ENCODE measurements at regions not wholly inside any gene's neighbourhood (a gene's known extent, or its start where the extent isn't known, plus 50 kb on each side); places are given as distances from the start of the nearest gene placed in this dataset.
"Not testable (repeated sequence)": the region's sequence is repeated elsewhere in the genome, so short reads cannot be mapped to it uniquely, and the experiment has no call there.

GRCh38 chr6:27804851-27805250 is 107.3 kb downstream of the OR2B2 start:
- no peak for DNase-seq

GRCh38 chr6:27800731-27801373 is 111.3 kb downstream of the OR2B2 start:
- DNase-seq = no peak

GRCh38 chr6:27797960-27798359 is 114.2 kb downstream of the OR2B2 start:
- no peak for DNase-seq

- not testable (repeated sequence) for DNase-seq
Measured at GRCh38 chr6:27796736-27797481, 115.3 kb downstream of the OR2B2 start.

- peak; percentile 77 for DNase-seq
Measured at GRCh38 chr6:27795697-27796494, 116.3 kb downstream of the OR2B2 start.

GRCh38 chr6:27791182-27791943 is 120.8 kb downstream of the OR2B2 start:
- DNase-seq = peak; percentile 62

- DNase-seq = not testable (repeated sequence)
Measured at GRCh38 chr6:27788376-27788775, 123.8 kb downstream of the OR2B2 start.

- no peak for DNase-seq
Measured at GRCh38 chr6:27786048-27786447, 126.1 kb downstream of the OR2B2 start.

GRCh38 chr6:27785294-27785693 is 126.9 kb downstream of the OR2B2 start:
- no peak for DNase-seq

GRCh38 chr6:27782748-27783147 is 129.4 kb downstream of the OR2B2 start:
- no peak for DNase-seq

GRCh38 chr6:27778625-27779417 is 133.4 kb downstream of the OR2B2 start:
- no peak for DNase-seq

- DNase-seq = no peak
Measured at GRCh38 chr6:27777614-27778355, 134.4 kb downstream of the OR2B2 start.

- no peak for DNase-seq
Measured at GRCh38 chr6:27777126-27777525, 135.1 kb downstream of the OR2B2 start.

GRCh38 chr6:27776504-27776903 is 135.7 kb downstream of the OR2B2 start:
- no peak for DNase-seq

GRCh38 chr6:27775796-27776184 is 136.4 kb downstream of the OR2B2 start:
- no peak for DNase-seq

GRCh38 chr6:27775138-27775795 is 136.9 kb downstream of the OR2B2 start:
- not testable (repeated sequence) for DNase-seq

- DNase-seq = not testable (repeated sequence)
Measured at GRCh38 chr6:27774264-27774600, 138.0 kb downstream of the OR2B2 start.

- DNase-seq = not testable (repeated sequence)
Measured at GRCh38 chr6:27773542-27774263, 138.5 kb downstream of the OR2B2 start.

GRCh38 chr6:27772261-27773001 is 139.8 kb downstream of the OR2B2 start:
- DNase-seq = peak; percentile 86

Measured in NCI-H1105 (cell line).